ENCODE measurements at regions not wholly inside any gene's neighbourhood (a gene's known extent, or its start where the extent isn't known, plus 50 kb on each side); places are given as distances from the start of the nearest gene placed in this dataset.
A peak's percentile ranks its signal among the peaks of the same experiment; 100 is the strongest.

GRCh38 chr20:52247548-52247947 is 56.0 kb upstream of the ZFP64 start:
- Histone ChIP-seq H3K4me3 (ENCODE audit: control insufficient read depth in 1 of 7, extremely low read depth in 1 of 7, insufficient read depth in 4 of 7, low read depth in 2 of 7, low read length in 6 of 7) (no peak overlapping the region), H3K27me3 (replicated peaks in 2 of 5; ENCODE audit: control insufficient read depth in 4 of 5, insufficient read depth in 5 of 5, low read length in 4 of 5) (no peaks in the 10 kb centered on the region), H3K27ac (ENCODE audit: insufficient read depth in 1 of 2, low read depth in 1 of 2, low read length in 2 of 2, poor library complexity in 1 of 2, severe bottlenecking in 2 of 2) (no peak overlapping the region), H3K4me1 (ENCODE audit: control extremely low read depth in 1 of 4, control insufficient read depth in 4 of 4, insufficient read depth in 4 of 4, low read length in 3 of 4) (no peaks in the 10 kb centered on the region), H3K36me3 (ENCODE audit: control insufficient read depth in 4 of 4, insufficient read depth in 4 of 4, low read length in 3 of 4) (no peaks in the 10 kb centered on the region), H3K9me3 (ENCODE audit: control extremely low read depth in 1 of 5, control insufficient read depth in 4 of 5, insufficient read depth in 2 of 5, low read depth in 1 of 5, low read length in 4 of 5) (no peaks in the 10 kb centered on the region)
- WGBS (ENCODE audit: insufficient coverage), result 97% methylated on average over 4 of the region's 4 CpGs
- no peak for DNase-seq
- POLR2A ChIA-PET, result no interaction called here
- CTCF ChIA-PET, result interaction anchor here (0.8 kb wide), 1 partner anchor 67 kb away, joined by 3 read pairs; no protein-coding TSS in a partner anchor

GRCh38 chr20:52246366-52246765 is 54.8 kb upstream of the ZFP64 start:
- H3K36me3 ChIP-seq (ENCODE audit: control insufficient read depth in 4 of 4, insufficient read depth in 4 of 4, low read length in 3 of 4), result no peaks in the 10 kb centered on the region
- DNase-seq, result no peak
- POLR2A ChIA-PET, result no interaction called here
- CTCF ChIA-PET, result no interaction called here
- H3K9me3 ChIP-seq (ENCODE audit: control extremely low read depth in 1 of 5, control insufficient read depth in 4 of 5, insufficient read depth in 2 of 5, low read depth in 1 of 5, low read length in 4 of 5), result no peaks in the 10 kb centered on the region
- no CpG with 5 or more reads among the region's 2 CpGs for WGBS (ENCODE audit: insufficient coverage)
- H3K27me3 ChIP-seq (replicated peaks in 2 of 5; ENCODE audit: control insufficient read depth in 4 of 5, insufficient read depth in 5 of 5, low read length in 4 of 5), result no peaks in the 10 kb centered on the region
- H3K27ac ChIP-seq (ENCODE audit: insufficient read depth in 1 of 2, low read depth in 1 of 2, low read length in 2 of 2, poor library complexity in 1 of 2, severe bottlenecking in 2 of 2), result no peak overlapping the region
- H3K4me3 ChIP-seq (ENCODE audit: control insufficient read depth in 1 of 7, extremely low read depth in 1 of 7, insufficient read depth in 4 of 7, low read depth in 2 of 7, low read length in 6 of 7), result no peak overlapping the region
- peaks cover 0 to 3% (median under 1%) of the 10 kb centered on the region in 4 experiments for H3K4me1 ChIP-seq (ENCODE audit: control extremely low read depth in 1 of 4, control insufficient read depth in 4 of 4, insufficient read depth in 4 of 4, low read length in 3 of 4)

- DNase-seq, result no peak
- no peaks in the 10 kb centered on the region for H3K36me3 ChIP-seq (ENCODE audit: control insufficient read depth in 4 of 4, insufficient read depth in 4 of 4, low read length in 3 of 4)
- H3K4me3 ChIP-seq (ENCODE audit: control insufficient read depth in 1 of 7, extremely low read depth in 1 of 7, insufficient read depth in 4 of 7, low read depth in 2 of 7, low read length in 6 of 7), result no peak overlapping the region
- H3K4me1 ChIP-seq (ENCODE audit: control extremely low read depth in 1 of 4, control insufficient read depth in 4 of 4, insufficient read depth in 4 of 4, low read length in 3 of 4), result peaks cover 0 to 3% (median under 1%) of the 10 kb centered on the region in 4 experiments
- no peaks in the 10 kb centered on the region for H3K9me3 ChIP-seq (ENCODE audit: control extremely low read depth in 1 of 5, control insufficient read depth in 4 of 5, insufficient read depth in 2 of 5, low read depth in 1 of 5, low read length in 4 of 5)
- POLR2A ChIA-PET, result no interaction called here
- WGBS (ENCODE audit: insufficient coverage), result 97% methylated on average over 3 of the region's 4 CpGs
- no peak overlapping the region for H3K27ac ChIP-seq (ENCODE audit: insufficient read depth in 1 of 2, low read depth in 1 of 2, low read length in 2 of 2, poor library complexity in 1 of 2, severe bottlenecking in 2 of 2)
- CTCF ChIA-PET, result no interaction called here
- no peaks in the 10 kb centered on the region for H3K27me3 ChIP-seq (replicated peaks in 2 of 5; ENCODE audit: control insufficient read depth in 4 of 5, insufficient read depth in 5 of 5, low read length in 4 of 5)
Observed at GRCh38 chr20:52244702-52245101, 53.1 kb upstream of the ZFP64 start.

GRCh38 chr20:52242237-52243230 is 51.0 kb upstream of the ZFP64 start:
- Histone ChIP-seq H3K9me3 (ENCODE audit: control extremely low read depth in 1 of 5, control insufficient read depth in 4 of 5, insufficient read depth in 2 of 5, low read depth in 1 of 5, low read length in 4 of 5) (no peaks in the 10 kb centered on the region), H3K27me3 (replicated peaks in 2 of 5; ENCODE audit: control insufficient read depth in 4 of 5, insufficient read depth in 5 of 5, low read length in 4 of 5) (peaks cover 0 to 3% (median 0%) of the 10 kb centered on the region in 5 experiments), H3K4me3 (ENCODE audit: control insufficient read depth in 1 of 7, extremely low read depth in 1 of 7, insufficient read depth in 4 of 7, low read depth in 2 of 7, low read length in 6 of 7) (no peak overlapping the region), H3K4me1 (ENCODE audit: control extremely low read depth in 1 of 4, control insufficient read depth in 4 of 4, insufficient read depth in 4 of 4, low read length in 3 of 4) (peaks cover 0 to 3% (median under 1%) of the 10 kb centered on the region in 4 experiments), H3K27ac (ENCODE audit: insufficient read depth in 1 of 2, low read depth in 1 of 2, low read length in 2 of 2, poor library complexity in 1 of 2, severe bottlenecking in 2 of 2) (no peak overlapping the region), H3K36me3 (ENCODE audit: control insufficient read depth in 4 of 4, insufficient read depth in 4 of 4, low read length in 3 of 4) (no peaks in the 10 kb centered on the region)
- 56% methylated on average over 2 of the region's 7 CpGs for WGBS (ENCODE audit: insufficient coverage)
- DNase-seq, result peak; percentile 10 to 45 (median 40)
- CTCF ChIA-PET, result interaction anchor here (1.3 kb wide), 1 partner anchor 45 kb away, joined by 3 read pairs; no protein-coding TSS in a partner anchor
- POLR2A ChIA-PET, result no interaction called here
